ENCODE measurements at regions not wholly inside any gene's neighbourhood (a gene's known extent, or its start where the extent isn't known, plus 50 kb on each side); places are given as distances from the start of the nearest gene placed in this dataset.

DNA sequence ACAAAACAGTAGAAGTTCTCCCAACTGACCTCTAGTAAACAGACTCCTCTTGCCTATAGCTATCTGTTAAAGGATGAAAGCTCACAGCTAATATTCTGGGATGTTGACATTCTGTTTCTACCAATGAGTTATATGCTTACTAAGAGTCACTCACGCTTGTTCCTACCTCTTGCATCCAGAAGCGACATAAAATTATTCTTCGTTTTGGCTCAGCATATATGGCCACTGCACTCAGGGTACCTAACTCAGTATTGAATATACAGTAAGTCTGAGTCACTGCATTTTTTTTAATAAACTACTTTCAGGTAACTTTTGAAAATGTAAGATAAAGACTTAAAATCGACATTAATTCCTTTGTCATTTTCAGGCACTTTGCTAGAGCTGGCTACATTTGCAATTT, 214.4 kb upstream of the STXBP5 start:
- no peak overlapping the region for H3K4me3 ChIP-seq
- no peaks in the 10 kb centered on the region for H3K9me3 ChIP-seq (replicated peaks in 1 of 3)
- H3K27me3 ChIP-seq, result no peaks in the 10 kb centered on the region
- no peak overlapping the region for H3K27ac ChIP-seq
- 62 to 70% (median 65%) methylated on average over 4 of the region's 4 CpGs for whole genome bisulfite sequencing, 4 donors
- no peak for TF ChIP-seq POLR2A (IDR thresholded peaks at IDR 0.05)
- TF ChIP-seq, protein P1, sequence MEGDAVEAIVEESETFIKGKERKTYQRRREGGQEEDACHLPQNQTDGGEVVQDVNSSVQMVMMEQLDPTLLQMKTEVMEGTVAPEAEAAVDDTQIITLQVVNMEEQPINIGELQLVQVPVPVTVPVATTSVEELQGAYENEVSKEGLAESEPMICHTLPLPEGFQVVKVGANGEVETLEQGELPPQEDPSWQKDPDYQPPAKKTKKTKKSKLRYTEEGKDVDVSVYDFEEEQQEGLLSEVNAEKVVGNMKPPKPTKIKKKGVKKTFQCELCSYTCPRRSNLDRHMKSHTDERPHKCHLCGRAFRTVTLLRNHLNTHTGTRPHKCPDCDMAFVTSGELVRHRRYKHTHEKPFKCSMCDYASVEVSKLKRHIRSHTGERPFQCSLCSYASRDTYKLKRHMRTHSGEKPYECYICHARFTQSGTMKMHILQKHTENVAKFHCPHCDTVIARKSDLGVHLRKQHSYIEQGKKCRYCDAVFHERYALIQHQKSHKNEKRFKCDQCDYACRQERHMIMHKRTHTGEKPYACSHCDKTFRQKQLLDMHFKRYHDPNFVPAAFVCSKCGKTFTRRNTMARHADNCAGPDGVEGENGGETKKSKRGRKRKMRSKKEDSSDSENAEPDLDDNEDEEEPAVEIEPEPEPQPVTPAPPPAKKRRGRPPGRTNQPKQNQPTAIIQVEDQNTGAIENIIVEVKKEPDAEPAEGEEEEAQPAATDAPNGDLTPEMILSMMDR (IDR thresholded peaks at IDR 0.05), result no peak
- H3K36me3 ChIP-seq (replicated peaks in 1 of 2), result no peaks in the 10 kb centered on the region
- no peak for DNase-seq
- intact Hi-C loops (cut with DNase I), result no loop called here
- H3K4me1 ChIP-seq (replicated peaks in 1 of 2), result peaks cover 0 to 9% of the 10 kb centered on the region in 2 donors

DNA sequence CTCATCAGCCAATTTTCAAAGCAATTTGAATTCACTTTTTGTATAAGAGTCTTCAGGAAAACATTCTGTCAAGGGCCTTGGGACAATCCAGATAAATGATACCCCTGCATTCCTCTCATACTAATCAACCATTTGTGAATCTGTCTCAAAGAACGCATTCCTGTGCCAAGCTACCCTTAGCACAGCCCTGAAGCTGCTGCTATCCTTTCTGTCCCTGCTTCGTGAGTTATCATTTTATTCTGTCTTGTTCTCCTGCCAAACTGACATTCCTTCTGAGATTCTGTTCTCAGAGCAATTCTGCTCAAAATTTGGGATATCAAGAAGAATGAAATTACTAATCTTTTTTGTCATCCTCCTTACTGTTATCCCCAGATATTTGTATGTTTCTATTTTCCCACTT, 213.9 kb upstream of the STXBP5 start:
- peak in 6 of 7 donors; percentile 13 to 67 (median 52) for DNase-seq
- H3K36me3 ChIP-seq (replicated peaks in 1 of 2), result no peaks in the 10 kb centered on the region
- WGBS, 4 donors, result 23 to 34% (median 29%) methylated on average over 2 of the region's 2 CpGs
- H3K4me1 ChIP-seq (replicated peaks in 1 of 2), result peaks cover 0 to 9% of the 10 kb centered on the region in 2 donors
- H3K4me3 ChIP-seq, result no peak overlapping the region
- TF ChIP-seq POLR2A (IDR thresholded peaks at IDR 0.05), result no peak
- TF ChIP-seq, protein P1 (IDR thresholded peaks at IDR 0.05), result no peak
- H3K9me3 ChIP-seq (replicated peaks in 1 of 3), result no peaks in the 10 kb centered on the region
- H3K27me3 ChIP-seq, result no peaks in the 10 kb centered on the region
- peak overlapping the region in 1 of 5 donors; percentile 38 for H3K27ac ChIP-seq
- intact Hi-C loops (cut with DNase I), result no loop called here

DNA sequence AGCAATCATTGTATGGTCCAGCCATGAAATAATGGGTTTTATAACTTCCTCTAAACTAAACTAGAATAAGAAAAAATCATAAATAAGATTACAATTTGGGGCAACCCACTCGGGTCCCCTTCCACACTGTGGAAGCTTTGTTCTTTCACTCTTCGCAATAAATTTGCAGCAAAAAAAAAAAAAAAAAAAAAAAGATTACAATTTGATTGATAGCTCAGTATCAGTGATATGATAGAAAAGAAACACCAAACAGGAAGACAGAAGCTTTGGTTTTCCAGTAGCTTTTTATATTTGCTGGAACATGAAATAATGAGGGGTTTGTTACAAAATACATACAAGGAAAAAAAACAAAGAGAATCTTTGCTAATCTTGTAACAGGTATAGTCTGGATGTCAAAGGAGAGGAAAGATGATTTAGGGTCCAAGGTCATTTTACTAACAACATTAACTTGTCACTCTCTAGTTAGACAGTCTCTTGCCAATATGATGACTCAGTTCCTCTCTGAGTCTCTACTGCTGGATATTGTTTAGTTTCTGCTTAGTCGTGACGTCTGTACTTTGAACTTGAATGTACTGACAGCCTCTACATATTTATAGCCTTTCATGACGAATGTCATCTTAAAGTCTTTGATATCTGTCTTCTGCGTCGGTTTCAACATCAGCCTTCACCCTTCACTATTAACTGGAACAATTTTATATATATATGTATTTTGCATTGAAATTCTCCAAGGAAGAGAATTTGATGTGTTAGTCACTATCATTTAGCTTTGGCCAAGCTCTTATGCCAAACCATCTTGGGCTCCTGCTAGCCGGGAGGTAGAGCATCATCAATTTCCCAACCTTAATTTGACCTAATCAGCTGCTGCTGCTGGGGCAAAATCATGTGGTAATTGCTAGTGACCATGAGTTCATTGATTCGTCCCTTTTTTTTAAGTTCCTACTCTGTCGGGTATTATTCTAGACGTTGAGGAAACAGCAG, 213.1 kb upstream of the STXBP5 start:
- Histone ChIP-seq H3K4me1 (replicated peaks in 1 of 2) (peaks cover 0 to 9% of the 10 kb centered on the region in 2 donors), H3K27ac (peak overlapping the region in 1 of 5 donors; percentile 38), H3K4me3 (no peak overlapping the region), H3K27me3 (no peaks in the 10 kb centered on the region), H3K36me3 (replicated peaks in 1 of 2) (no peaks in the 10 kb centered on the region), H3K9me3 (replicated peaks in 1 of 3) (no peaks in the 10 kb centered on the region)
- peak in 2 of 7 donors; percentile 14 to 32 for DNase-seq
- intact Hi-C loops (cut with DNase I), result no loop called here
- WGBS, 4 donors, result 37 to 42% (median 41%) methylated on average over 11 of the region's 11 CpGs
- no peak for TF ChIP-seq POLR2A (IDR thresholded peaks at IDR 0.05)
- TF ChIP-seq, protein P1 (IDR thresholded peaks at IDR 0.05), result no peak

DNA sequence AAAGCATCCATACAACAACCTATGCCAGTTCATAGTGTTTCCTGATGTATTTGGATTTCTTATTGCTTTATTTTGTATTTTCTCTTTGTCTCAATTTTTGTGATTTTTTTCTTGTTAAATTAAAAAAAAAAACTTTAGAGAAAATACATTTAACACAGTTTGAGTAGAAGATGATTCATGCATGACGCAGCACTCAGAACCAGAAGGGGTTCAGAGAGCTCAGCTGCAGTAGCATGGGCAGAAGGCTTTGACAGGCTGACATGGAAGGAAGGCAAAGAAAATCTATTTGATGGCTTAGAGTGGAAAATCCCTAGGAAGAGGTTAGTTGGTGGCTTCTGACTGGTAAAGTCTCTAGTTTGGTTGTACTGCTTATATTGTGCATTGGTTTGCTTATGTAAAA, 207.2 kb upstream of the STXBP5 start:
- intact Hi-C loops (cut with DNase I), result no loop called here
- Histone ChIP-seq H3K4me1 (replicated peaks in 1 of 2) (peaks cover 0 to 8% of the 10 kb centered on the region in 2 donors), H3K27ac (no peak overlapping the region), H3K9me3 (replicated peaks in 1 of 3) (no peaks in the 10 kb centered on the region), H3K27me3 (no peaks in the 10 kb centered on the region), H3K36me3 (replicated peaks in 1 of 2) (no peaks in the 10 kb centered on the region), H3K4me3 (no peak overlapping the region)
- no peak for DNase-seq
- TF ChIP-seq, protein P1 (IDR thresholded peaks at IDR 0.05), result no peak
- no peak for TF ChIP-seq POLR2A (IDR thresholded peaks at IDR 0.05)
- 60 to 79% (median 76%) methylated on average over 1 of the region's 1 CpG for WGBS, 4 donors
